GM19240 (cell line): ENCODE measurements at regions not wholly inside any gene's neighbourhood (a gene's known extent, or its start where the extent isn't known, plus 50 kb on each side); places are given as distances from the start of the nearest gene placed in this dataset.

Source experiments
- DNase-seq: peaks from one replicate; pipeline ENCODE4 v3.0.0; 2011; ENCODE audit warnings: low spot score; ENCODE audit not compliant: insufficient read length

DNA sequence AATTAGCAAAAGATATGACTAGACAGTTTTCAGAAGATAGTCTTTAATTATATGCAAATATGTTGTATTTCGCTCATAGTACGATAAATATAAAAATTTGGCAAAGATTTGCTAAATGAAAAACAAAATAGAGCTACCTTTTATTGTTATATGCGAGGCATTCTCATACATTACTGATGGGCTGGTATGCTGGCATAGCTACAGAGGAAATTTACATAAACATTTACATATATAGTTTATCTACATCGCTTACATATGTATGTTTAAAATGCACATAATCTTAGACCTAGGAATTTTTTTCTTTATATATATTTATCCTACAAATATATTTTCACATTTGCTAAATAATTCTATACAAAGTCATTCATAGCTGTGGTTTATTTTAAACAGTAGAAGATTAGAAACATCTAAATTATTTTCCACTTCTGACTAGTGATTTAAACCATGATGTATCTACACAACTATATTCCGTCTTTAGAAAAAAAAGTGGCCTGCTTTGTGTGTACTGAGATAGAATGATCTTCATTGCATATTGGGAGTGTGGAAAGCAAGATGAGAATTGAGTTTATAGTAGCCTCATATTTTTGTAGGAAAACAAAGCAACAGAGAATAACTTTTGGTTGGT, 1345.0 kb upstream of the SLC10A2 start:
- no peak for DNase-seq

DNA sequence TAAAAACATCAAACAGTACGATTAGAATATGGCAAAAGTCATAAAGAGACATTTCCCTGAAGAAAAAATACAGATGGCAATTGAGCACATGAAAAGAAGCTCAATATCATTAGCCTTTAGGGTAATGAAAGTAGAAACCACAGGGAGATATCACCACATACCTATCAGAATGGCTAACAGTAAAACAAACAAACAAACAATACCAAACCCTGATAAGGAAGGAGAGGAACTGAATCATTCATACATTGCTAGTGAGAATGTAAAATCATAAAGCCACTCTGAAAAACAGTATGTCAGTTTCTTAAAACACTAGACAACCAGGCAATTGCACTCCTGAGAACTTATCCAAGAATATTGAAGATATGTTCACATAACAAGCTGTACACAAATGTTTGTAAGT, 1342.5 kb upstream of the SLC10A2 start:
- no peak for DNase-seq

DNA sequence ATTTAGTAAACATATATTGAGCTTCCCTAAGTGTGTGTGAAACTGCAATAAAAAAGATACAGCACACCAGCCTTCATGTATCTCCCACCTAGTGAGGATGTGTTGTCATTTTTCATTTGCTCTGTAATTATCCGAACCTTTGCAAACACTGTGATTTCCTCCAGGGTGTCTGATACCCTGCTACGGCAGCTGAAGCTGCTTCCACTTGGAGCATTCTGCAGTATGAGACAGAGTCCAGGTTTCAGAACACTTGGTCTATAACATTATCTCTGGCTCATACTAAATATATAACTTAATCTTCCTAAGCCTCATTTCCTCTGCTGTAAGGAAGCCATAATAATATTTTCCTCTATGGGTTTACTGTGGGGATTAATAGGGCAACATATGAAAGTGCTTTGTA, 1338.1 kb upstream of the SLC10A2 start:
- DNase-seq, result no peak

DNA sequence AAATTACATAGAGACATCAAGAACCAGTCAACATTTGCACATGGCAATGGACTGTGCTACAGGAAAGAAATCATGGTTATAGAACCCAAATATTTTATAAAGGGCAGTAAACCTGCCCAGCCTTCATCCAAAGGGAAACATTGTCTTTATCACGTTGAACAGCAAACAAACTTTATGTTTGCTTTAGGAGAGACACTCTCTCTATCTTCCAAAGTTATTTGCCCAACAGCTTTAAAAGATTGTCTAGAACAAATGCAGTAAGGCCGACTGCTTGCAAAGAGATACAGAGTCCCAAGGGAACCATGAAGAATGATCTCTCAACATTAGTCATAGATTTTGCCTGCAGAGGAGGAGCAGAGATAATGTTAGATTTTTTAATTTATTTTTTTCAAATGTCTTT, 1323.5 kb upstream of the SLC10A2 start:
- no peak for DNase-seq

DNA sequence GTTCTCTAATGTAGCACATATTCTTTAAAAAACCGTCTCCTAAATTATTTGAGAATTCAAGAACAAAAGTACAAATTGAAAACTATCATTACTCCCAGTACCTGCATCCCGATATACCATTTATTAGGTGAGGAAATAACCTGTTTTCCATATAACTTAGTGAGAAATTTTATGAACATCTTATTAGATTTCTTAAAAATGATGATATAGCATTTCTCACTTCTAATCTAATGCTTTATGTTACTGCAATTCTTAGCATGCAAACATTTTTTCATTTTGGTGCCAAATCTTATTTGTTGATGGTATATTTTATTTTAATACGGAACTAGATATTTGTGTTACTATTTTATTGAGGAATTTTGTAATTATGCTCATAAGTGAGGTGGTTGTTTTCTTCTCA, 1321.3 kb upstream of the SLC10A2 start:
- DNase-seq, result no peak

DNA sequence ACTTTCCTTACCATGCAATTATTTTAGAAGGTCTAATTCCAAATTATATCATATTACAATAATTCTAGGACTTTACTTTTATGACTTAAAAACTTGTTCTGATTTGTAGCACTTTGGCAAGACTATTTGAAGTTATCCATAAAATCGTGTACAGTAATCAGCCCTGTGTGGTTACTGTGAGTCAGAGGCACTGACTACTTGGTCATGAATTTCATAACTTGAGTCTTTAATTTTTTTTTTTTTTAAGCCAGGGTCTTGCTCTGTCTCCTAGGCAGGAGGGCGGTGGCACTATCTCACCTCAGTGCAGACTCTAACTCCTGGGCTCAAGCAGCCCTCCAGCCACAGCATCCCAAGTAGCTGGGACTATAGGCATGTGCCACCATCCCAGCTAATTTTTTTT, 1319.2 kb upstream of the SLC10A2 start:
- no peak for DNase-seq

DNA sequence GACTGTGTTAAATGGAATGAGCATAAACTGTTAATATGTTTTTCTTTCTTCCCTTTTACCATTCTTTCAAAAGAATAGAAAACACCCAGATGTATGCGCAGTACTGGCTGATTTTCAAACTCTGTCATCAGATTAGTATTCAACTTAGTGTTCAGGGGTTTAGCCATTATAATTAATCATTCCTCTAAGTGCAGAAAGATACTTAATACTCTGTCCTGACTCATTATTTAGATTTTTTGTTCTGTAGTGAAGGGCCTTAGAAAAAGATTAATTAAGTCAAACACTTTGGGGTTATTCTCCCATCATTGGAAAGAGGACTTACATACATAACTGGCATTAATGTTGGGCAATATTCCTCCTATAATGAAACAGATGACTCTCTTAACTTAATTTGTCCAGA, 1316.7 kb upstream of the SLC10A2 start:
- no peak for DNase-seq

DNA sequence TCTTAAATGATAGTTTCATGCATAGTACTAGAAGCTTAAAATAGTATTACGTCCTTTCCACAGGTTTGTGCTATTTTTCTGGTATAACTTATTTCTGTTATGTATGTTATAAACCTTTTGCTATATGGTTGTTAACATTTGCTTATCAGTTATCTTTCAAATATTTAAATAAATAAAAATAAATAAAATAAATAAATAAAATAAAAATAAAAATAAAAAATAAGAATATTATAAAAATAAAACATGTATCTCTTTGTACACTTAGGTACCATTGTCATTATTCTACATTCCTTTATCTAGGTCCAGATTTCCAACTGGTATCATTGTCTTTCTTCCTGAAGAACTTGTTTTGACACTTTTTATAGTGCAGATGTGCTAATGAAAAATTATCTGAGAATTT, 1310.4 kb upstream of the SLC10A2 start:
- DNase-seq, result no peak

DNA sequence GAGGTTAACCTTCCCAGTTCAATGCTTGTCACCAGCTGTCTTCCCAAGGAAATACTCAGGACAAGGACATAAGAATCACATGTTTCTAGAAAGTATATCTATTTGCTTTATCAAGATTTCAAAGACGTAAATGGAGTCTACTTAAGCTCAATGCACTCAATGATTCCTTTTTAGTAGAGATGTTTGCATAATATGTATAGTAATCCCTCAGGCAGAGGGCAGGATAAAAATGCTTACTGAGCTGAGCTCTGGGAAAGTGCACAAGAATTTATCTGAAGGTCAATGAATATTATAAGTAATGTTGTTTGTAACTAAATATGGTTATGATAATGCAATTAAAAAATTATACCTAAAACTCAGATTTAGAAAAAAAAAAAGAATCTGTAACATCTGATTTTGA, 1309.4 kb upstream of the SLC10A2 start:
- DNase-seq, result no peak

DNA sequence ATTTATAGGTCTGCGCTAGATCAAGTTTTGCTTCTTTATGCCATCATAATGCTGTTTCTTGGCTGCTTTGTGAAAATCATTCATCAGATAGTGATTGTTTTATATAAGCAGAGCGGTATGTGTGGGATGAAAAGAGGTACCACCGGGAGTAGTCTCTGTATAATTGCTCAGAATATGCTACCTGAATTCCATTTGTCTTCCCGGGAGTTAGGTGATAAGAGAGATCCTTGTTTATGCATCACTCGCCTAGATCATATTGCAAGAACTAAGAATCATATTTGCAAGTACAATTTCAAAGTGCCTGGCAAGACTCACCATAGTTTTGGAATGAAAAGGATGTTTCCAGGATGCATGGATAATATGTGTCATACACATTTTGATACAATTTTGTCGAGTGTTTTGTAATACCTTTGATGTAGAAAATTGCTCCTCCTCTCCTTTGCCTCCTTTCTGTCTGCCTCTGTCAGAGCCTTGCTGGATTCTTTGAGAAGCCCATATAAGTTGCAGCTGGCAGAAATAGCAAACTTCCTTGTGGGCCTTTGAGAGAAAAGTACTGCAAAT, 1306.0 kb upstream of the SLC10A2 start:
- no peak for DNase-seq

DNA sequence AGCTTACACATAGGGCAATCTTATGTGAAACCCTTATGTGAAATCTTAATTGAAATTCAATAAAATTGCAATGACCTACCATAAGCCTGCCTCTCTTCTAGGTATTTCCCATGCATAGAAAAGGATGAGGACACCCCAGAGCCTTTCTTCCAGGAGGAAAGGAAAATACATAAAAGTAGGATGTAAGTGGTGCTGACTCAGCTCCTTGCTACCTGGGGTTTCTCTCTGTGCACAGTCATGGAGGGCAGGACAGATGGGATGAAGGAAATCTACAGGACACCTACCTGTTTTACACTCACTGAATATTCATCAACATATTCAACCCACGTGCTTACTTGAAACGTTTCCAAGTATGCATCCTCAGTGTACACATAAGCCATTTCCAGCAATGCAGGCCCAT, 1299.2 kb upstream of the SLC10A2 start:
- no peak for DNase-seq

DNA sequence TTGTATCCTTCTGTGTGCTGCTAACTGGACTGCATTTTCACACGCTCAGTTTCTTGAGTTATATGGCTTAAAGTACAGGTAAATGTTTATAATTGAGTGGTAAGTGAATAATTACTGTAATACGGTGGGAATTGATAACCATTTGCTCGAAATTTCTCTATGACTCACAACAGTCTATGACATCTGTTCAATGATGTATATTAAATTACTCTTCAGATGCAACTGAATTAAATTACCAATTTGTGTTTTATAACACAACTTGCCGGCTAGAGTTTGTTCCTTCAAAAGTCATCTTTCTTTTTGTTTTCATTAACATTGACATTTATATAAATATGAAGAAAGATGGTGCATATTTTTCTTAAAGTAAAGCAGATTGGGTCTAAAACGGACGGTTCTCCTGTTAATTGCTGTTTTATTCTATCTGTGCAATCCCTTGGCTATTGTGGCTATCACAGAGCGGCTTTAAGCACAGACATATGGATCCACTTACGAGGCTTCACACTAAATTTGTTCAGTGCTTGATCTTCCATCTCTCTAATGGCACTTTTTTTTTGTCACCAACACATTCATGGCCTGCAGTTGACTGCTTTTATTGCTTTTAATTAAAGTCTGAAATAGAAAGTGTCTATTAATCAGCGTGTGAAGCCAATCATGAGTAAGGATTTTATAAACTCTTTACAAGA, 1291.6 kb upstream of the SLC10A2 start:
- no peak for DNase-seq

DNA sequence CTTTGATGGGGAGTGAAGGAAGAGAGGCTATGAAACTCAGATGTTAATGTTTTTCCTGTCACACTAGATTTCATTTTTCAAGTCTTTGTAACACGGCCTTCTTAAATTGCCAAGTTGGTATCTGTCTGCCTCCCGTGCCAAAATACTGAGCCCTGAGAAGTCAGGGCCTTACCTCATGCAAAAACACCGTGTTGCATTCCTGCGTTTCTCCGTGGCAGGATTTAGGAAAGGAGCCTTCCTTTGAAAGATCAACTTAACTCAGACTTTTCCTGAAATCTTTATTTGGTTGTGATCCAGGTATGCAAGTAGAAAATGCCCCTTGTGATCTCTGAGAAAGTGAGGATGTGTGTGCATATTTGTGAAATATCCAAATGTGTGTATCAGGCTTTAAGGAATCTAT, 1291.0 kb upstream of the SLC10A2 start:
- no peak for DNase-seq

DNA sequence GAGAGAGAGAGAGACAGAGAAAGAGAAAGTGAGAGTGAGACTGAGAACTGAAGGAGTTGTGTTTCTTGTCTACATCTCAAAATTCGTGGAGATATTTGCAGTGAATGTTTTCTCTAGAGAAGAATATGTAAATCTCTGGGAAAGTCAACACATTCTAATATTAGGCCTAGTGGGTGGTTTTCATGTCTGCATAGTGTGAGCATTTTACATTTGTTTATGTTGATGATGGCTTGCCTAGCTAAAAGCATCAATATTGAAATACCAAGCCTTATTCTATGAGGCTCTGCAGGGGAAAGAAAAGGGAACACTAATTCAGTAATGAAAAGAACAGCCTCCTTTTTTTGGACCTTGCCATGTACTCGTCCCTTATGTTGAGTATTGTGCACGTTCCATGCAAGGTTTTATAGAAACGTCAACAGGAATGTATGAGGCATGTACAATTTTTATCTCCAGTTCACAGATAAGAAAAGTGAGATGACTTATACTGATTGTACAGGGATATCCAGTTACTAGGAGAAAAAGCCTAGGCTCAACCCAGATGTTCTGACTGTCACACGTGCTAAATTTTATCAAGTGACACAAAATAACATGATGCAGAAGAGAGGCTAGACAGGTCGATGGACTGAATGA, 1288.9 kb upstream of the SLC10A2 start:
- DNase-seq, result no peak

DNA sequence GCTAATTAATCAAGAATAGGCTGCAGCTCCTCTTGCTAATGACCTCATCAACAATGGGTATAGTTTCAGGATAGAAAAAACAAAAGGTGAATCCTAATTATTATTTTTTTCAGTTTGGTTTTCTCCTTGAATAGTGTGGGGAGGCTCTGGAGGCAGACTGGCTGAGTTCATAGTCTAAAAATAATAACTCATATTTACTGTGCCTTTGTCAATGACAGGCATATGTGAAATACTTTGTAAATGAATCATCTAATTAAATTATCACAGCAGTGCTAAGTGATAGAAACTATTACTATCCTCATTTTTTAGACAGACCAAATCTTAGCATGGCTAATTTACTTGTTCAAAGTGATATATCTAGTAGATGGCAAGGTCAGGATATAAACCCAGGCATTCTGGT, 1261.0 kb upstream of the SLC10A2 start:
- no peak for DNase-seq

DNA sequence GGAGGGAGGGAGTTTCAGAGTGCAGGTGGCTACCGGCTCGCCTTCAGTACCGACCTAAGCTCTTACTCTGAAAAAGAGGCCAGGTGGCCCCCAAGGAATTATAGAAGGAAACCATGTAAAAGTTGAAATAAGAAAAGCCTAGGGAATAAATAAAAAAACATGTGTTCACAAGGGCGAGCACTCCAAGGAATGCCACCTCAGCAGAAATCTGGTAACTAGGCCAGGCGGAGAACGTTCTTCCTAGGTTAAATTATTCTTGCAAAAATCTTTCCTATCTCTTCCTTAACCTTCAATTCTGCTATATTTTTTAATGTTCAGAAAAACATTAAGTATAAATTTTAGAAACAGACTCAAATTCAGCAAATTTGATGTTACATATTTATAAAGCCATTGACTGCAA, 1260.3 kb upstream of the SLC10A2 start:
- no peak for DNase-seq

DNA sequence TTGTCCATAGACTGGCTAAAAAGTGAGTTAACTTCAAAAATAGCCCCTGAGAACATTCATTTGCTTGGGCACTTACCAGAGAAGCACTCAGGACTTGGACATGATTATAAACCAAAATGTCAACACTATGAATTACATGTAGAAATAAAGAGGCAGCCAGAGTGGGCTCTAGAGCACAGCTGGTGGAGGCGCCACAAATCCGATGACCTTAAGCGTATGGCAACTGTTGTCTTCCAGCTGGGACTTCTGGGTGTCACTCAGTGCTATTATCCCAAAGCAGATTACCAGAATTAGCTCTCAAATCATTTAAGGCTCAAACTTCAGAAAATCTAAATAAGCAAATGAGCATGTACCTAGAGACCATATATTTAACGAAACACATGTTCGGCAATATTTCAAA, 1255.5 kb upstream of the SLC10A2 start:
- no peak for DNase-seq

DNA sequence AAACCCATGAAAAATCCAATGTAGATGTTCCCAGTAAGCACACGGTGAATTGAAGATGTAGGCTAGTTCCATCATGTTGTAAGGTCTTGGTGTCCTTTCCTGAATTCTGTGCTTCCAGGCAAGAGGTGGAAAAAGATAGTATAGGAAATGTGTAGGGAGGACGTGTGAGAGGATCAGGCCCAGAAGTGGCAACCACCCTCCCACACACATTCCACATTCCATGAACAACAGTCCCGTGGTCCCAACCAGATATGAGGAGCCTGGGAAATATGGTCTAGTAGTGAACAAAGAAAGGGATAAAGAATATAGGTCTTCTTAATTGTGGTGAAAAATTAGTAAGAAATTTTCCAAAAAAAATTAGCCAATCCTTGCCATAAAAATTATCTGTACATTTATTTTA, 1254.2 kb upstream of the SLC10A2 start:
- no peak for DNase-seq

DNA sequence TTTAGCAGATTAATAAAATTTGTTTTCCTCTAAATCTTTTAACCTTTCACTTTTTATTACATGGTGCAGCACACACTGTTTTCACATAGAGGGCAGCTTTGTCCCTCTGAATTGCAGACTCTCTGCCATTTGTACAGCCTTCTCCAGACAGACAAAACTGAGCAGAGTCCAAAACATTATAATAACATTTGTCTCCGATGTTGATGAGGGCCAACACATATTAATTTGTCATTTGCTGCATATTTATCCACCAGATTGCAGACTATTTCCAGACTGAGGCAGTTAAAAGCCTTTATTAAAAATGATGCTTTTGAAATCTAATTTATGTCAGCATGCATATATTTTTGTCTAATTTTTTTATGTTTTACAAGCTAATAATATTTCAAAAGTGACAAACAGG, 1251.9 kb upstream of the SLC10A2 start:
- no peak for DNase-seq

DNA sequence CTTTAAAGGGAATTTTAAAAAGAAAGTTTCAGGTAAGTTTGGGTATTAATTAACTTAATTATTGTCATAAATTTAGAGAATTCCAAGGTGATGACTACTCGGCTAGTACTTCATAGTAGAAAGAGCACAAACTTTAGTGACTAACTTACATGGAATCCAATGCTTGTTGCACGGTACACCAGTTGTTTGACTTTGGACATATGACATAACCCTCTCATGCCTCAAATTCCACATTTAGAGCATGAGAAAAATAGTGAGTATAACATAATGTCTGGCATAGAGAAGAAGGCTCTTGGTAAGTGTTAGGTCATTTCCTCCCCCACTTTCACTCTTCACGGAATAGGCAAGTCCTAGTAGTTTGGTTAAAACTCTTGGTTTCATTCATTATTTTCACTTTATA, 1249.4 kb upstream of the SLC10A2 start:
- no peak for DNase-seq

DNA sequence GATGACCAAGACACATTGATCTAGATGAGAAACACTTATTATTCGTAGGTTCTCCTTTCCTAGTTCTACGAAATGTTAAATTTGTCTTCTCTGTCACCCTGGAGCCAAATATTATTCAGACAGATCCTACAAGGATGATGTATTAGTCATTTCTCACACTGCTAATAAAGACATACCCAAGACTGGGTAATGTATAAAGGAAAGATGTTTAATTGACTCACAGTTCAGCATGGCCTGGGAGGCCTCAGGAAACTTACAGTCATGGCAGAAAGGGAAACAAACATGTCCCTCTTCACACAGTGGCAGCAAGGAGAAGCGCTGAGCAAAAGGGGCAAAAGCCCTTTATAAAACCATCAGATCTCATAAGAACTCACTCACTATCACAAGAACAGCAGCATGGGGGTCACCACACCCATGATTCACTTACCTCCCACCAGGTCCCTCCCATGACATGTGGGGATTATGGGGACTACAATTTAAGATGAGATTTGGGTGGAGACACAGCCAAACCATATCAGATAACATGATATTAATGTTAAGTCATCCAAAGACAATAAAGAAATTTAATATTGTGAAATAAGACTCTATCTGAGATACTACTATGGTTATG, 1248.8 kb upstream of the SLC10A2 start:
- no peak for DNase-seq

DNA sequence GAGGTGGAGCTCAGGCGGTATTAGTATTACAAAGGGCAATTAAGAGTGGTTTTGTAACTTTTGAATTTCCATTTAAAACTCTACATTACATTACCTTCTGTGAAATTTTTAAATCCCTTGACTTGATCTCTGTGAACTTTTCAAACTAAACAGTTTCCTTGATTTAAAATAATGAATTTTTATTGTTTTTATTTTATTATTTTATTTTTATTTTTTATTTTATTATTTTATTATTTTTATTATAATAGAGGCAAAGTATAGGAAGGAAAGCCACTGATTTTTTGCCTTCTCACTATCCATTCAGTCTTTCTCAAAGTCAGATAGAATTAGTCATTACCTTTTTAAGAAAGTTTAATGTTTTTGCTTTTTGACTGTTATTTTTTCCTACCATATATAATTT, 1248.1 kb upstream of the SLC10A2 start:
- no peak for DNase-seq
